A673 (cell line): ENCODE measurements at regions not wholly inside any gene's neighbourhood (a gene's known extent, or its start where the extent isn't known, plus 50 kb on each side); places are given as distances from the start of the nearest gene placed in this dataset.
A peak's percentile ranks its signal among the peaks of the same experiment; 100 is the strongest.

Experiments
- BruUV-seq: library from RNA; stranded (reverse); fragments of 400-500 nt; replicated peaks from 2 replicates; lab custom pipeline; 2021; lab: Mats Ljungman, UMichigan
- CTCF ChIA-PET: fragments of 300-600 bp; sonication (Branson Sonifier 250); formaldehyde crosslinking; loops from one replicate; lab custom pipeline; 2022; ENCODE audit warnings: antibody characterized with exemption; lab: Charles Lee
- POLR2A ChIA-PET: fragments of 300-600 bp; sonication (Branson Sonifier 250); formaldehyde crosslinking; loops from one replicate; lab custom pipeline; 2022; ENCODE audit warnings: antibody characterized with exemption; ENCODE audit not compliant: low non-redundant PET; lab: Charles Lee
- DNase-seq: peaks from one replicate; pipeline ENCODE4 v3.0.0-alpha.2; 2015; ENCODE audit warnings: low spot score
- H3K27ac ChIP-seq: fragments of 200-600 bp; sonication (generic); 2 replicates; pipeline ENCODE4 v1.5.1; 2016; ENCODE audit warnings: mixed run types, low read depth, mild to moderate bottlenecking, mixed read lengths, antibody characterized with exemption, low read length; ENCODE audit not compliant: poor library complexity, severe bottlenecking
- H3K27me3 ChIP-seq: fragments of 200-600 bp; sonication (generic); replicated peaks from 2 replicates; pipeline ENCODE4 v1.6.1; 2017; ENCODE audit warnings: mixed run types, low read depth, mild to moderate bottlenecking, mixed read lengths, antibody characterized with exemption, low read length; ENCODE audit not compliant: insufficient read depth, poor library complexity
- H3K36me3 ChIP-seq: fragments of 200-600 bp; sonication (generic); 2 replicates; pipeline ENCODE4 v1.6.1; 2016; ENCODE audit warnings: mixed run types, mild to moderate bottlenecking, mixed read lengths, antibody characterized with exemption, low read length; ENCODE audit not compliant: insufficient read depth, poor library complexity, severe bottlenecking
- H3K4me1 ChIP-seq: fragments of 200-600 bp; sonication (generic); 2 replicates; pipeline ENCODE4 v1.6.1; 2017; ENCODE audit warnings: mixed run types, mild to moderate bottlenecking, mixed read lengths, antibody characterized with exemption, low read length; ENCODE audit not compliant: insufficient read depth, poor library complexity, severe bottlenecking
- H3K4me3 ChIP-seq: fragments of 200-600 bp; sonication (generic); 2 replicates; pipeline ENCODE4 v1.5.1; 2016; ENCODE audit warnings: low read depth, mixed run types, mild to moderate bottlenecking, mixed read lengths, low read length; ENCODE audit not compliant: poor library complexity, severe bottlenecking
- H3K9me3 ChIP-seq: fragments of 200-600 bp; sonication (generic); 2 replicates; pipeline ENCODE4 v1.6.1; 2016; ENCODE audit warnings: mixed run types, low read depth, mild to moderate bottlenecking, mixed read lengths, antibody characterized with exemption, low read length; ENCODE audit not compliant: poor library complexity, severe bottlenecking
- EZH2 ChIP-seq: fragments of 200-600 bp; sonication (generic); IDR thresholded peaks from 2 replicates; pipeline ENCODE4 v1.6.1; 2017; ENCODE audit warnings: borderline replicate concordance, low read depth, mild to moderate bottlenecking, mixed read lengths, antibody characterized with exemption, low read length; ENCODE audit not compliant: poor library complexity, severe bottlenecking
- intact Hi-C: fragments of 100-400 bp; cut with micrococcal nuclease; formaldehyde crosslinking; loops from one replicate; pipeline ENCODE4 v1.10.0; 2022; ENCODE audit not compliant: unreplicated experiment
- TF ChIP-seq, protein P1 (sequence below): fragments of 300-800, 200-600 bp; sonication (generic); conservative IDR thresholded peaks from 2 replicates; pipeline ENCODE4 v1.5.1; 2017; ENCODE audit warnings: low read depth, mild to moderate bottlenecking, antibody characterized with exemption, low read length, moderate library complexity, mixed read lengths

DNA sequence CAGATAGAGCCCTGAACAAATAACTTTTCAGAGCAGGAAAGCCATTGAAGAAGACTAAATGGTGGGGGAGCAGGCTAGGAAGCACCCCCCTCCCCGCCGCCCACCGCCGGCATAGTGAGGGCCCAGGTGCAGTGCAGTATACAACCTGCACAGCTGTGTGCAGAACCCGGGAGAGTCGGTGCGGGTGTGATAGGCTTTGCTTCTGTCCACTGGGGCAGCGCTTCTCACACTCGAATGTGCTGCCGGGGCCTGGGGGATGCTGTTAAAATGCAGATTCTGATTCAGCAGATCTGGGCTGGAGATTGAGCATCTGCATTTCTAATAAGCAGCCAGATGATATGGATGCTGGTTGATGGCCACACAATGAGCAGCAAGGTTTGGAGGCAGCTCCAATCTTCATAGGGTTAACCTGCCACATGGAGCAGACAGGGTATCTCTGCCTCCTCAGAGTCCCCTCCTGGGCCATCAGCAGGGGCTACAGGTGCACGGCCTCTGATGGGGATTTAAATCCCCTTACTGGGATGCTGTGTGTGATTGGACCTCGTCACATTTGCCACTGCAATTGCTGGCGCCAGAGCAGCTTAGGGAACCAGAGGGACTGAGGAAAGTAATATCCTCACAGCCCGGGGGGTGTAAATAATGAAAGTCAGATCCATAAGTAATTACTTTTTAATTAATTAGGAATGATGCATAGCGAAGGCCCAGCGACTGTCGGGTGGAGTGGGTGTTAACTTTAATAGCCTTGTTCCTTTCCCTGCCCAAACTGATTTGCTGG, 172.0 kb upstream of the RPL38 start:
- intact Hi-C loops, result no loop called here
- H3K27me3 ChIP-seq, result peaks cover 4% of the 10 kb centered on the region
- BruUV-seq, result no TSS peak
- TF ChIP-seq, protein P1, sequence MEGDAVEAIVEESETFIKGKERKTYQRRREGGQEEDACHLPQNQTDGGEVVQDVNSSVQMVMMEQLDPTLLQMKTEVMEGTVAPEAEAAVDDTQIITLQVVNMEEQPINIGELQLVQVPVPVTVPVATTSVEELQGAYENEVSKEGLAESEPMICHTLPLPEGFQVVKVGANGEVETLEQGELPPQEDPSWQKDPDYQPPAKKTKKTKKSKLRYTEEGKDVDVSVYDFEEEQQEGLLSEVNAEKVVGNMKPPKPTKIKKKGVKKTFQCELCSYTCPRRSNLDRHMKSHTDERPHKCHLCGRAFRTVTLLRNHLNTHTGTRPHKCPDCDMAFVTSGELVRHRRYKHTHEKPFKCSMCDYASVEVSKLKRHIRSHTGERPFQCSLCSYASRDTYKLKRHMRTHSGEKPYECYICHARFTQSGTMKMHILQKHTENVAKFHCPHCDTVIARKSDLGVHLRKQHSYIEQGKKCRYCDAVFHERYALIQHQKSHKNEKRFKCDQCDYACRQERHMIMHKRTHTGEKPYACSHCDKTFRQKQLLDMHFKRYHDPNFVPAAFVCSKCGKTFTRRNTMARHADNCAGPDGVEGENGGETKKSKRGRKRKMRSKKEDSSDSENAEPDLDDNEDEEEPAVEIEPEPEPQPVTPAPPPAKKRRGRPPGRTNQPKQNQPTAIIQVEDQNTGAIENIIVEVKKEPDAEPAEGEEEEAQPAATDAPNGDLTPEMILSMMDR, result no peak
- no peak for TF ChIP-seq EZH2
- H3K4me1 ChIP-seq, result no peaks in the 10 kb centered on the region
- ChIA-PET CTCF (no interaction called here), POLR2A (no interaction called here)
- no peaks in the 10 kb centered on the region for H3K36me3 ChIP-seq
- no peaks in the 10 kb centered on the region for H3K9me3 ChIP-seq
- DNase-seq, result no peak
- H3K4me3 ChIP-seq, result no peak overlapping the region
- no peak overlapping the region for H3K27ac ChIP-seq

DNA sequence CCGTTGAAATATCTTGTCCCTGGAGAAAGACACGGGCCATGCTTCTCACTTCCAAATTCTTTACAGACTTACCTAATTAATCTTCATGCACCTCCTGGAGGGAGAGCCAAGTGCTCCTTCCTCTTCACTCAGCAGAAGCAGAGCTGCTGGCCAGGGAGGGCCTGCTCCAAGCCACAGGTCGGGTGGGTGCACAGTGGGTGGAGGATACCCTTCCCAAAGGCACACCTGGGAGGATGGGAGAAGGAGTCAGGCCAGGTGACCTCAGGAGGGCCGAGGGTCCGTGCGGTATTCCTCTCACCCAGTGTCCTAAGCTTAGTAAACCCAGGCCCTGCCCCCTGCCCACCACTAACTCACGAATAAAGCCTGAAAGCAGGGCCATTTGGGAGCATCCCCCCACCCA, 171.3 kb upstream of the RPL38 start:
- H3K9me3 ChIP-seq, result no peaks in the 10 kb centered on the region
- no peak overlapping the region for H3K4me3 ChIP-seq
- CTCF ChIA-PET, result no interaction called here
- intact Hi-C loops, result no loop called here
- POLR2A ChIA-PET, result no interaction called here
- no peaks in the 10 kb centered on the region for H3K36me3 ChIP-seq
- H3K27ac ChIP-seq, result no peak overlapping the region
- BruUV-seq, result no TSS peak
- TF ChIP-seq, protein P1, result no peak
- TF ChIP-seq EZH2, result no peak
- no peaks in the 10 kb centered on the region for H3K4me1 ChIP-seq
- DNase-seq, result no peak
- peaks cover 4% of the 10 kb centered on the region for H3K27me3 ChIP-seq

DNA sequence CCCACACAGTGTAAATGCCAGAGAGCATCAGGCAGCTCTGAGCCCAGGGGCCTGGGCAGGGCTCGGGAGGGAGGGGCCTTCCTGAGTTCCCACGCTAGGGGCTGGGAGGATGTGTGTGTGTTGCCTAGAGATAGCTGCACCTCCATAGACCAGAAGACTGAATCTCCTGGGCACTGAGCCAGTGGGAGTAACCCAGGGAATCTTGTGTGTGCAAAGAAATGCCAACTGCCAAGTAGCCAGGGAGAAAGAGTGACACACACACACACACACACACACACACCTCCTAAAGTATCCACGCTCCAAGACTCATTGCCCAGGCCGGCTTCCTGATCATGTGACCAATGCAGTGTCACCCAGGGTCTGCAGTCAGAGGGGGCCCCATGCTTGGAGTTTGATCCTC, 166.2 kb upstream of the RPL38 start:
- ChIA-PET POLR2A (no interaction called here), CTCF (no interaction called here)
- BruUV-seq, result no TSS peak
- Histone ChIP-seq H3K36me3 (no peaks in the 10 kb centered on the region), H3K4me1 (no peaks in the 10 kb centered on the region), H3K27me3 (peaks cover 4% of the 10 kb centered on the region), H3K27ac (no peak overlapping the region), H3K9me3 (no peaks in the 10 kb centered on the region), H3K4me3 (no peak overlapping the region)
- intact Hi-C loops, result no loop called here
- peak; percentile 29 for DNase-seq
- TF ChIP-seq, protein P1, result no peak
- TF ChIP-seq EZH2, result no peak
